Neural progenitor cell (in vitro differentiated cells): ENCODE measurements at regions not wholly inside any gene's neighbourhood (a gene's known extent, or its start where the extent isn't known, plus 50 kb on each side); places are given as distances from the start of the nearest gene placed in this dataset.

Experiments
- DNase-seq: peaks from one replicate; pipeline ENCODE4 v3.0.0-alpha.2; 2016; ENCODE audit warnings: low spot score
- H2AFZ ChIP-seq: fragments of 200-600 bp; sonication (generic); replicated peaks from 2 replicates; pipeline ENCODE4 v1.6.1; 2016; ENCODE audit warnings: antibody characterized with exemption
- H3F3A ChIP-seq: fragments of 200-600 bp; sonication (generic); 2 replicates; pipeline ENCODE4 v1.6.1; 2016; ENCODE audit warnings: antibody characterized with exemption, low read depth
- H3K27ac ChIP-seq: fragments of 200-600 bp; sonication (generic); 2 replicates; pipeline ENCODE4 v1.5.1; 2016; ENCODE audit warnings: mild to moderate bottlenecking
- H3K27me3 ChIP-seq: fragments of 200-600 bp; sonication (generic); 2 replicates; pipeline ENCODE4 v1.6.1; 2016; ENCODE audit warnings: mild to moderate bottlenecking, moderate library complexity
- H3K36me3 ChIP-seq: fragments of 200-600 bp; sonication (generic); 2 replicates; pipeline ENCODE4 v1.5.1; 2016
- H3K4me1 ChIP-seq: fragments of 200-600 bp; sonication (generic); 2 replicates; pipeline ENCODE4 v1.6.1; 2016; ENCODE audit warnings: mixed run types
- H3K4me2 ChIP-seq: fragments of 200-600 bp; sonication (generic); 2 replicates; pipeline ENCODE4 v1.6.1; 2016
- H3K4me3 ChIP-seq: fragments of 200-600 bp; sonication (generic); 2 replicates; pipeline ENCODE4 v1.5.1; 2016
- H3K79me2 ChIP-seq: fragments of 200-600 bp; sonication (generic); 2 replicates; pipeline ENCODE4 v1.6.1; 2016; ENCODE audit warnings: low read depth
- H3K9ac ChIP-seq: fragments of 200-600 bp; sonication (generic); 2 replicates; pipeline ENCODE4 v1.6.1; 2016
- H3K9me3 ChIP-seq: fragments of 200-600 bp; sonication (generic); 2 replicates; pipeline ENCODE4 v1.5.1; 2016; ENCODE audit warnings: low read depth
- H4K20me1 ChIP-seq: fragments of 200-600 bp; sonication (generic); 2 replicates; pipeline ENCODE4 v1.6.1; 2016; ENCODE audit warnings: low read depth
- H3K27ac Mint-ChIP-seq: 3 replicates; pipeline ENCODE4 v1.8.0; 2021; ENCODE audit warnings: mixed read lengths
- H3K27me3 Mint-ChIP-seq: 2 replicates; pipeline ENCODE4 v1.8.0; 2022; ENCODE audit warnings: low read depth, mild to moderate bottlenecking, inconsistent platforms, moderate library complexity, mixed read lengths; ENCODE audit not compliant: insufficient read depth
- H3K36me3 Mint-ChIP-seq: 3 replicates; pipeline ENCODE4 v1.8.0; 2021; ENCODE audit warnings: mixed read lengths
- H3K4me1 Mint-ChIP-seq: 3 replicates; pipeline ENCODE4 v1.8.0; 2021; ENCODE audit warnings: mixed read lengths
- H3K4me3 Mint-ChIP-seq: 3 replicates; pipeline ENCODE4 v1.8.0; 2021; ENCODE audit warnings: mild to moderate bottlenecking, moderate library complexity, mixed read lengths
- H3K9me3 Mint-ChIP-seq: 3 replicates; pipeline ENCODE4 v1.8.0; 2020; ENCODE audit warnings: mixed read lengths
- CTCF ChIP-seq: fragments of 200-600 bp; sonication (generic); IDR thresholded peaks from 2 replicates; pipeline ENCODE4 v1.5.1; 2017; ENCODE audit warnings: antibody characterized with exemption, mild to moderate bottlenecking
- EZH2 ChIP-seq: fragments of 200-600 bp; sonication (generic); IDR thresholded peaks from 2 replicates; pipeline ENCODE4 v1.6.1; 2017; ENCODE audit warnings: antibody characterized with exemption, mild to moderate bottlenecking, moderate library complexity
- EZH2phosphoT487 ChIP-seq: fragments of 200-600 bp; sonication (generic); IDR thresholded peaks from 2 replicates; pipeline ENCODE4 v1.6.1; 2017; ENCODE audit warnings: antibody characterized with exemption

- DNase-seq: no peak
- Histone ChIP-seq H3K4me3 (no peak overlapping the region), H4K20me1 (no peaks in the 10 kb centered on the region), H2AFZ (no peak overlapping the region), H3K4me2 (no peak overlapping the region), H3K36me3 (no peaks in the 10 kb centered on the region), H3F3A (no peaks in the 10 kb centered on the region), H3K4me1 (peaks cover 14% of the 10 kb centered on the region), H3K27ac (no peak overlapping the region), H3K9ac (no peak overlapping the region), H3K27me3 (no peaks in the 10 kb centered on the region), H3K79me2 (no peaks in the 10 kb centered on the region), H3K9me3 (no peaks in the 10 kb centered on the region)
- Mint-ChIP-seq H3K4me3 (no peak overlapping the region), H3K27me3 (peaks cover 5% of the 10 kb centered on the region), H3K4me1 (no peaks in the 10 kb centered on the region), H3K36me3 (no peaks in the 10 kb centered on the region), H3K27ac (peak overlapping the region; percentile 6), H3K9me3 (peaks cover 17% of the 10 kb centered on the region)
- TF ChIP-seq EZH2phosphoT487 (no peak), CTCF (no peak), EZH2 (no peak)
Observed at GRCh38 chr13:50277127-50277526, 261.9 kb downstream of the KCNRG start.

DNA sequence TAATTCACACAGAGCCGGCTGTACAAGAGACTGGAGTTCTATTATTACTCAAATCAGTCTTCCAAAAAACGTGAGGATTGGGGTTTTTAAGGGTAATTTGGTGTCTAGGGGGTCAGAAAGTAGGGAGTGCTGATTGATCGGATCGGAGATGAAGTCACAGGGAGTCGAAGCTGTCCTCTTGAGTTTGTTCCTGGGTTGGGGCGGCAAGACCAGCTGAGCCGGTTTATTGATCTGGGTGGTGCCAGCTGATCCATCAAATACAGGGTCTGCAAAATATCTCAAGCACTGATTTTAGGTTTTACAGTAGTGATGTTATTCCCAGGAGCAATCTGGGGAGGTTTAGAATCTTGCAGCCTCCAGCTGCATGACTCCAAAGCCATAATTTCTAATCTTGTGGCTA is 262.7 kb downstream of the KCNRG start:
- Mint-ChIP-seq H3K9me3 (peaks cover 20% of the 10 kb centered on the region), H3K4me3 (no peak overlapping the region), H3K36me3 (no peaks in the 10 kb centered on the region), H3K4me1 (no peaks in the 10 kb centered on the region), H3K27ac (no peak overlapping the region), H3K27me3 (peaks cover 5% of the 10 kb centered on the region)
- H3K9me3 ChIP-seq: no peaks in the 10 kb centered on the region
- H3K4me1 ChIP-seq: peaks cover 22% of the 10 kb centered on the region
- no peak overlapping the region for H3K4me3 ChIP-seq
- no peak overlapping the region for H3K27ac ChIP-seq
- no peaks in the 10 kb centered on the region for H3K36me3 ChIP-seq
- no peaks in the 10 kb centered on the region for H3K79me2 ChIP-seq
- no peak for DNase-seq
- TF ChIP-seq CTCF (no peak), EZH2phosphoT487 (no peak)
- H4K20me1 ChIP-seq: peaks cover 7% of the 10 kb centered on the region
- no peak overlapping the region for H2AFZ ChIP-seq
- H3F3A ChIP-seq: no peaks in the 10 kb centered on the region
- no peak overlapping the region for H3K4me2 ChIP-seq
- H3K27me3 ChIP-seq: no peaks in the 10 kb centered on the region
- H3K9ac ChIP-seq: no peak overlapping the region

- H3K27me3 ChIP-seq: no peaks in the 10 kb centered on the region
- Mint-ChIP-seq H3K4me3 (no peak overlapping the region), H3K9me3 (peaks cover 20% of the 10 kb centered on the region), H3K27me3 (peaks cover 7% of the 10 kb centered on the region), H3K27ac (no peak overlapping the region), H3K4me1 (peaks cover 4% of the 10 kb centered on the region), H3K36me3 (no peaks in the 10 kb centered on the region)
- no peaks in the 10 kb centered on the region for H3K79me2 ChIP-seq
- H3K36me3 ChIP-seq: no peaks in the 10 kb centered on the region
- no peak overlapping the region for H2AFZ ChIP-seq
- H3K4me3 ChIP-seq: no peak overlapping the region
- no peaks in the 10 kb centered on the region for H3K9me3 ChIP-seq
- peaks cover 7% of the 10 kb centered on the region for H4K20me1 ChIP-seq
- H3K27ac ChIP-seq: no peak overlapping the region
- H3K4me2 ChIP-seq: no peak overlapping the region
- TF ChIP-seq EZH2phosphoT487 (no peak), EZH2 (no peak), CTCF (no peak)
- no peak for DNase-seq
- no peaks in the 10 kb centered on the region for H3F3A ChIP-seq
- H3K9ac ChIP-seq: no peak overlapping the region
- peaks cover 31% of the 10 kb centered on the region for H3K4me1 ChIP-seq
Observed at GRCh38 chr13:50280441-50280937, 265.2 kb downstream of the KCNRG start.

- Histone ChIP-seq H3K27ac (no peak overlapping the region), H3K79me2 (no peaks in the 10 kb centered on the region), H3K36me3 (no peaks in the 10 kb centered on the region), H3K4me2 (no peak overlapping the region), H3K9me3 (no peaks in the 10 kb centered on the region), H3K4me3 (no peak overlapping the region), H3K27me3 (no peaks in the 10 kb centered on the region), H3K9ac (no peak overlapping the region), H2AFZ (no peak overlapping the region), H3K4me1 (peaks cover 41% of the 10 kb centered on the region), H3F3A (no peaks in the 10 kb centered on the region), H4K20me1 (peaks cover 7% of the 10 kb centered on the region)
- Mint-ChIP-seq H3K4me1 (peaks cover 17% of the 10 kb centered on the region), H3K9me3 (peaks cover 17% of the 10 kb centered on the region), H3K27me3 (peaks cover 7% of the 10 kb centered on the region), H3K36me3 (no peaks in the 10 kb centered on the region), H3K4me3 (no peak overlapping the region), H3K27ac (no peak overlapping the region)
- peak; percentile 41 for DNase-seq
- TF ChIP-seq EZH2phosphoT487: no peak
- no peak for TF ChIP-seq CTCF
- TF ChIP-seq EZH2: no peak
Observed at GRCh38 chr13:50282016-50282415, 266.8 kb downstream of the KCNRG start.
